ENCODE measurements at regions not wholly inside any gene's neighbourhood (a gene's known extent, or its start where the extent isn't known, plus 50 kb on each side); places are given as distances from the start of the nearest gene placed in this dataset.
A peak's percentile ranks its signal among the peaks of the same experiment; 100 is the strongest.

GRCh38 chrX:2607113-2607512, 84.0 kb upstream of the CD99 start:
- no peak for DNase-seq

GRCh38 chrX:2600564-2600963, 90.5 kb upstream of the CD99 start:
- DNase-seq: no peak

GRCh38 chrX:2596555-2597255, 94.4 kb upstream of the CD99 start:
- no peak for DNase-seq

GRCh38 chrX:2596045-2596444, 95.0 kb upstream of the CD99 start:
- no peak for DNase-seq

- DNase-seq: no peak
Measured at GRCh38 chrX:2595258-2595657, 94.5 kb upstream of the DHRSX start.

- DNase-seq: no peak
Measured at GRCh38 chrX:2594491-2594890, 93.7 kb upstream of the DHRSX start.

GRCh38 chrX:2592279-2592678, 91.5 kb upstream of the DHRSX start:
- no peak for DNase-seq

- no peak for DNase-seq
Measured at GRCh38 chrX:2589186-2590020, 88.6 kb upstream of the DHRSX start.

GRCh38 chrX:2588049-2588448, 87.3 kb upstream of the DHRSX start:
- DNase-seq: no peak

- no peak for DNase-seq
Measured at GRCh38 chrX:2587146-2587545, 86.4 kb upstream of the DHRSX start.

GRCh38 chrX:2585158-2585470, 84.3 kb upstream of the DHRSX start:
- DNase-seq: no peak

- peak; percentile 7 for DNase-seq
Measured at GRCh38 chrX:2584251-2585157, 83.7 kb upstream of the DHRSX start.

GRCh38 chrX:2583194-2584162, 82.7 kb upstream of the DHRSX start:
- no peak for DNase-seq

- DNase-seq: no peak
Measured at GRCh38 chrX:2582667-2583066, 81.9 kb upstream of the DHRSX start.

- no peak for DNase-seq
Measured at GRCh38 chrX:2581296-2581695, 80.5 kb upstream of the DHRSX start.

- DNase-seq: no peak
Measured at GRCh38 chrX:2578864-2579263, 78.1 kb upstream of the DHRSX start.

- DNase-seq: no peak
Measured at GRCh38 chrX:2577844-2578466, 77.2 kb upstream of the DHRSX start.

GRCh38 chrX:2576793-2577192, 76.0 kb upstream of the DHRSX start:
- DNase-seq: no peak

GRCh38 chrX:2574271-2574670, 73.5 kb upstream of the DHRSX start:
- DNase-seq: no peak

- DNase-seq: no peak
Measured at GRCh38 chrX:2572740-2573139, 72.0 kb upstream of the DHRSX start.

GRCh38 chrX:2568125-2568524, 67.3 kb upstream of the DHRSX start:
- DNase-seq: no peak

- no peak for DNase-seq
Measured at GRCh38 chrX:2566055-2566454, 65.3 kb upstream of the DHRSX start.
